Right atrium auricular region (tissue), 2 donors: ENCODE measurements at regions not wholly inside any gene's neighbourhood (a gene's known extent, or its start where the extent isn't known, plus 50 kb on each side); places are given as distances from the start of the nearest gene placed in this dataset.

Experiments used
- DNase-seq: peaks from one replicate; pipeline ENCODE4 v3.0.0-alpha.2; 2019; ENCODE audit warnings: low spot score
- H3K27ac ChIP-seq, 2 donors: fragments of 200-600 bp; sonication (generic); 1 replicate in 1 of 2; 2 replicates in 1 of 2; pipeline ENCODE4 v1.5.1; 2016 to 2019
- H3K27me3 ChIP-seq, 2 donors: fragments of 200-600 bp; sonication (generic); one replicate each; pipeline versions ENCODE4 v1.5.1 to v1.6.0; 2017 to 2019
- H3K36me3 ChIP-seq: fragments of 200-600 bp; sonication (generic); one replicate; pipeline ENCODE4 v1.5.1; 2016
- H3K4me1 ChIP-seq, 2 donors: fragments of 200-600 bp; sonication (generic); one replicate each; pipeline versions ENCODE4 v1.5.1 to v1.6.0; 2017 to 2019
- H3K4me3 ChIP-seq, 2 donors: fragments of 200-600 bp; sonication (generic); 1 replicate in 1 of 2; 2 replicates in 1 of 2; pipeline ENCODE4 v1.5.1; 2017 to 2019; ENCODE audit warnings: mild to moderate bottlenecking in 1 of 2, moderate library complexity in 1 of 2
- H3K9me3 ChIP-seq, 2 donors: fragments of 200-600 bp; sonication (generic); one replicate each; pipeline ENCODE4 v1.5.1; 2019
- TF ChIP-seq, protein P1 (sequence below), 2 donors: fragments of 200-600 bp; sonication (generic); IDR thresholded peaks; one replicate each; pipeline ENCODE4 v1.5.1; 2019; ENCODE audit warnings: antibody characterized with exemption in 2 of 2

DNA sequence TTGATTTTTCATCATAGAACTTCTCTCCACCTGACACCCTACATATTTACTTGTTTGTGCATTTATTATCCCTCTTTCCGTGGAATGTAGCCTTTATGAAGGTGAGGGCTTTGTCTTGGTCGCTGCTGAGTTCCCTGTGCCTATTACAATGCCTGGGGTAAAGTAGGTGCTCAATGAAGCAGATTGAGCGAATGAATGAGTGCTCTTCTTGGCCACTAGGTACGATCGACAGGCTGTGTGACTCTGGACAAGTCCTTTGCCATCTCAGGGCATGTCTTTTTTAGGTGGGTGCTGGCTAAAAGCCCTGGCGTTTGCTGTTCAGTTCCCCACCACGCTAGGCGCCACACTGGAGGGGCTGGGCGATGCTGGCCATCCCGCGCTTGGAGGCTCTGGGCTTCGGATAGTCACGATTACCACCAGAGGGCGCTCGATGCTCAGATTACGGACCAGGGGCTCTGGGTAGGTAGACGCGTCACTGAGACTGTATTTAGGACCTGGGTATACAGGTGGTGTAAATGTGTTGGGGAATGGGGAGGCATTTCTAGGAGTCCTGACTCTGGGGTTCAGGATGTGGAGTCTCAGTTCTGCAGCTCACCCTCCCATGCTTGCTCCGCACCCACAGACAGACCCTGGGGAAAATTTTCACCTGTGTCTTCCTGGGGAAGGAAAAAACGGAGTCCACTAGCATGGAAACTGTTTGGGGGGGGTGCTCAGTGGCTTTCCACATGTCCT, 71.0 kb upstream of the CSF3R start:
- H3K9me3 ChIP-seq, result no peaks in the 10 kb centered on the region
- TF ChIP-seq, protein P1, sequence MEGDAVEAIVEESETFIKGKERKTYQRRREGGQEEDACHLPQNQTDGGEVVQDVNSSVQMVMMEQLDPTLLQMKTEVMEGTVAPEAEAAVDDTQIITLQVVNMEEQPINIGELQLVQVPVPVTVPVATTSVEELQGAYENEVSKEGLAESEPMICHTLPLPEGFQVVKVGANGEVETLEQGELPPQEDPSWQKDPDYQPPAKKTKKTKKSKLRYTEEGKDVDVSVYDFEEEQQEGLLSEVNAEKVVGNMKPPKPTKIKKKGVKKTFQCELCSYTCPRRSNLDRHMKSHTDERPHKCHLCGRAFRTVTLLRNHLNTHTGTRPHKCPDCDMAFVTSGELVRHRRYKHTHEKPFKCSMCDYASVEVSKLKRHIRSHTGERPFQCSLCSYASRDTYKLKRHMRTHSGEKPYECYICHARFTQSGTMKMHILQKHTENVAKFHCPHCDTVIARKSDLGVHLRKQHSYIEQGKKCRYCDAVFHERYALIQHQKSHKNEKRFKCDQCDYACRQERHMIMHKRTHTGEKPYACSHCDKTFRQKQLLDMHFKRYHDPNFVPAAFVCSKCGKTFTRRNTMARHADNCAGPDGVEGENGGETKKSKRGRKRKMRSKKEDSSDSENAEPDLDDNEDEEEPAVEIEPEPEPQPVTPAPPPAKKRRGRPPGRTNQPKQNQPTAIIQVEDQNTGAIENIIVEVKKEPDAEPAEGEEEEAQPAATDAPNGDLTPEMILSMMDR (IDR thresholded peaks at IDR 0.05), result peak in 1 of 2 donors; percentile 68
- peaks cover 0 to 5% of the 10 kb centered on the region in 2 donors for H3K27me3 ChIP-seq
- no peak for DNase-seq
- H3K4me1 ChIP-seq, result no peaks in the 10 kb centered on the region
- no peaks in the 10 kb centered on the region for H3K36me3 ChIP-seq
- no peak overlapping the region for H3K27ac ChIP-seq
- no peak overlapping the region for H3K4me3 ChIP-seq

DNA sequence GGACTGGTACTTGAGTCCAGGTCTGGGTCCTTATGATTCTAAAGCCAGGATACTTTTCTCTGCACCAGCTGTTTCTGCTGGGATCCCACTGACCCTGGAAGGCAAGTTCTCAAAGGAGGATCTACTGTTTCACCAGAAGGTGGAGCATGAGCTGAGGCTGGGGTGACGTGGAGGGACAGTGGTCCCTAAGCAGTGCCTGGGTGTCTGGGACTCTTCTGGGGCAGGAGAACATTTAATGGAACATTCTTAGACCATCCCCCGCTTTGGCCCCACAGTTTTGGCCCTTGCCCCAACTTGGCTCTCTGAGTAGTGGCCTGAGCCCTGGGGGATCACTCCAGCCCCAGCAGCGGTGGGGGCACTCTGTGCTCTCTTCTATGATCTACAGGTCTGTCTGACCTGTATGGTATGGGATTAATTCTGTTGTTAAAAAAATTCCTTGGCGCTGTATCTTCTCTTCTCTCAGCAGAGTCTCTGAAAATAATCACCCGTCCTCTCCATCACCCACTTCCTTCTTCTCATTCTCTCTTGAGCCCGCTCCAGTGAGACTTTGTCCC, 60.3 kb upstream of the CSF3R start:
- H3K36me3 ChIP-seq, result no peaks in the 10 kb centered on the region
- H3K4me3 ChIP-seq, result no peak overlapping the region
- H3K4me1 ChIP-seq, result no peaks in the 10 kb centered on the region
- TF ChIP-seq, protein P1 (IDR thresholded peaks at IDR 0.05), result no peak
- no peaks in the 10 kb centered on the region for H3K9me3 ChIP-seq
- H3K27me3 ChIP-seq, result no peaks in the 10 kb centered on the region
- H3K27ac ChIP-seq, result no peak overlapping the region
- DNase-seq, result no peak

DNA sequence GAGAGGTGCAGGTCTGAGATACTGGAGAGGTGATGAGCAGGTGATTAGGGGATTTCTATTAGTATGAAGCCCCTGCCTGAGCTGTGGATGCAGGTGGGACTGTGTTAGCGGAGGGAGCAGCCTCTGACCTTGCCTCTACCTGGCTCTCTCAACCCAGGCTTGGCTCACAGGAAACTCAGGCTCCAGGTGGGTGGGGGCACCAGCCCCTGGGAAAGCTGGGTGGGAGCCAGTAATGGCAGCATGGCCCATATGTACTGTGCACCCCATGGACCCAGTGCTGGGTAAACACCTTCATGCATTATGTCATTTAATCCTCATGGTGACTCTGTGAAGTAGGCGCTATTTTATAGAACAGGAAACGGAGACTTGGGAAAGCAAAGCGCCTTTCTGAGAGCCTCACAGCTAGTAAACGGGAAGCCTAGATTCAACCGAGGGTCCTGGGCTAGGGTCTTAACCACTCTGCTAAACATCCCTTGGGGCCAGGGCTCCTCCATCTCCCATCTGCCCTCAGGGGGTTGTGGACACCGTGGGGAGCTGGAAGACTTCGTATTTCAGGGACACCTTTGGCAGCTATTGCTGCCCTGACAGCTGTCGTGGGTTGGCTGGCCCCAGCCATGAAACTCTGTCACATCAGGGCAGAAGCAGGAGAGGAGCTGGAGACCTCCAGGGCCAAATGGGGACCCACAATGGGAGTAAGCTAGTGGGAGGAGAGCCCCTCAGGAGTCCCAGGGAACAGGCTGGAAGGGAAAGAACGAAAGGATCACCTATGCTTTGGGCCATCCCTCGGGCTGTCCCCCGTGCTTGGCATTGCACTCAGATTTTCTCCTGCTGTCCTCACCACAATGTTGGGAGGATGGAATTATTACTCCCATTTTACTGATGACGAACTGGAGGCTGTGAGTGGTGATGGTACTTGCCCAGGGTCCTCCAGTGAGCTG, 59.6 kb upstream of the CSF3R start:
- H3K27ac ChIP-seq, result no peak overlapping the region
- no peak for DNase-seq
- no peaks in the 10 kb centered on the region for H3K9me3 ChIP-seq
- TF ChIP-seq, protein P1 (IDR thresholded peaks at IDR 0.05), result no peak
- H3K4me3 ChIP-seq, result no peak overlapping the region
- no peaks in the 10 kb centered on the region for H3K4me1 ChIP-seq
- no peaks in the 10 kb centered on the region for H3K27me3 ChIP-seq
- H3K36me3 ChIP-seq, result no peaks in the 10 kb centered on the region

DNA sequence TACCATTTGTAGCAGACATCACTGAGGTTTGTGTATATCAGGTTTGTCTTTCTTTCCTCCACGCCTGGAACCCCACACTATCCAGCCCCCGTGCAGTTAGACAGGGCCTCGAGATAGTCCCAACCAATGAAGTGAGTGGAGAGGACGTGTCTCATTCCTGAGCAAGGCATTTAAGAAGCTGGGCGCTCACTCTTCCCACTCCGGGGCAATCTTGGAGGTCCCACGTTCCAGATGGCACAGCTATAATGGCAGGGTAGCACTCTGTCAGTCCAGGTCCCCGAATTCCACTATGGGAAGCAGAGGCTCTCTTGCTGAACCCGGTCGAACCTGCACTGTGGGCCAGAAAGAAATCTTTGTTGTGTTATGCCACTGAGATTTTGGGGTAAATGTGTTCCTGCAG, 57.3 kb upstream of the CSF3R start:
- Histone ChIP-seq H3K4me1 (no peaks in the 10 kb centered on the region), H3K36me3 (no peaks in the 10 kb centered on the region), H3K27me3 (no peaks in the 10 kb centered on the region), H3K9me3 (no peaks in the 10 kb centered on the region), H3K4me3 (no peak overlapping the region), H3K27ac (no peak overlapping the region)
- no peak for DNase-seq
- TF ChIP-seq, protein P1 (IDR thresholded peaks at IDR 0.05), result no peak

DNA sequence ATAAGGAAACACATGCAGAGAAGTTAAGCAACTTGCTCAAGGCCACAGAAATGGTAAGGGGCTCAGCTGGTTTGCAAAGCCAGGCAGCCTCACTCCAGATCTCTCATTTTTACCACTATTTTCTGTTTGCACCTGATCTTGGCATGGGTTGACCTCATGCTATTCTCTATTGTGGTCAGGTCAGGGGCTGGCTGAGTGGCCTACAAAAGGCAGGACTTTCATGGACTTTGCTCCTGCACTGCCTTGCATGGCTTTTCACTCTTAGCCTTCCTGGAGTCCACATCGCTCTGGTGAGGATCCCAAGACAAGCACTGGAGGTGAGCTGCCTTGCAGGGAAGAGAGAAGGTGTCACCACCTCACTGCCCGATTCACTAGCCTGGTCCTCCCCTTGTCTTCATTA, 56.8 kb upstream of the CSF3R start:
- Histone ChIP-seq H3K27ac (no peak overlapping the region), H3K9me3 (no peaks in the 10 kb centered on the region), H3K36me3 (no peaks in the 10 kb centered on the region), H3K4me3 (no peak overlapping the region), H3K27me3 (no peaks in the 10 kb centered on the region), H3K4me1 (no peaks in the 10 kb centered on the region)
- TF ChIP-seq, protein P1 (IDR thresholded peaks at IDR 0.05), result no peak
- no peak for DNase-seq
